ENCODE measurements at regions not wholly inside any gene's neighbourhood (a gene's known extent, or its start where the extent isn't known, plus 50 kb on each side); places are given as distances from the start of the nearest gene placed in this dataset.

GRCh38 chr10:86598151-86598550, 56.2 kb upstream of the OPN4 start:
- Mint-ChIP-seq H3K9me3 (no peaks in the 10 kb centered on the region), H3K36me3 (ENCODE audit: low read depth) (no peaks in the 10 kb centered on the region), H3K27me3 (ENCODE audit: low read depth, poor library complexity) (peaks cover 10% of the 10 kb centered on the region), H3K27ac (no peak overlapping the region), H3K4me3 (no peak overlapping the region), H3K4me1 (peaks cover 20% of the 10 kb centered on the region)
- no peak for DNase-seq
- TF ChIP-seq CTCF (IDR thresholded peaks at IDR 0.05), result no peak

GRCh38 chr10:86599041-86599440, 55.3 kb upstream of the OPN4 start:
- Mint-ChIP-seq H3K4me3 (no peak overlapping the region), H3K27ac (no peak overlapping the region), H3K9me3 (no peaks in the 10 kb centered on the region), H3K36me3 (ENCODE audit: low read depth) (no peaks in the 10 kb centered on the region), H3K4me1 (peaks cover 20% of the 10 kb centered on the region), H3K27me3 (ENCODE audit: low read depth, poor library complexity) (peaks cover 7% of the 10 kb centered on the region)
- DNase-seq, result no peak
- TF ChIP-seq CTCF (IDR thresholded peaks at IDR 0.05), result no peak

GRCh38 chr10:86599729-86600128, 54.6 kb upstream of the OPN4 start:
- no peak for TF ChIP-seq CTCF (IDR thresholded peaks at IDR 0.05)
- Mint-ChIP-seq H3K27ac (no peak overlapping the region), H3K9me3 (no peaks in the 10 kb centered on the region), H3K4me3 (no peak overlapping the region), H3K27me3 (ENCODE audit: low read depth, poor library complexity) (peaks cover 7% of the 10 kb centered on the region), H3K36me3 (ENCODE audit: low read depth) (no peaks in the 10 kb centered on the region), H3K4me1 (peaks cover 20% of the 10 kb centered on the region)
- DNase-seq, result peak; percentile 33

GRCh38 chr10:86600296-86600695, 54.1 kb upstream of the OPN4 start:
- H3K4me3 Mint-ChIP-seq, result no peak overlapping the region
- DNase-seq, result no peak
- peaks cover 20% of the 10 kb centered on the region for H3K4me1 Mint-ChIP-seq
- no peaks in the 10 kb centered on the region for H3K36me3 Mint-ChIP-seq (ENCODE audit: low read depth)
- H3K27me3 Mint-ChIP-seq (ENCODE audit: low read depth, poor library complexity), result peaks cover 7% of the 10 kb centered on the region
- H3K9me3 Mint-ChIP-seq, result no peaks in the 10 kb centered on the region
- no peak for TF ChIP-seq CTCF (IDR thresholded peaks at IDR 0.05)
- H3K27ac Mint-ChIP-seq, result no peak overlapping the region

- peaks cover 7% of the 10 kb centered on the region for H3K27me3 Mint-ChIP-seq (ENCODE audit: low read depth, poor library complexity)
- DNase-seq, result no peak
- no peaks in the 10 kb centered on the region for H3K36me3 Mint-ChIP-seq (ENCODE audit: low read depth)
- H3K4me3 Mint-ChIP-seq, result no peak overlapping the region
- H3K27ac Mint-ChIP-seq, result no peak overlapping the region
- peaks cover 20% of the 10 kb centered on the region for H3K4me1 Mint-ChIP-seq
- TF ChIP-seq CTCF (IDR thresholded peaks at IDR 0.05), result no peak
- peaks cover 7% of the 10 kb centered on the region for H3K9me3 Mint-ChIP-seq
Observed at GRCh38 chr10:86601956-86602602, 52.3 kb upstream of the OPN4 start.

GRCh38 chr10:86603256-86603655, 51.1 kb upstream of the OPN4 start:
- no peak overlapping the region for H3K27ac Mint-ChIP-seq
- peaks cover 20% of the 10 kb centered on the region for H3K4me1 Mint-ChIP-seq

More at GRCh38 chr10:86603256-86603655, 51.1 kb upstream of the OPN4 start:
- peaks cover 17% of the 10 kb centered on the region for H3K9me3 Mint-ChIP-seq
- H3K36me3 Mint-ChIP-seq (ENCODE audit: low read depth), result peaks cover 7% of the 10 kb centered on the region
- H3K27me3 Mint-ChIP-seq (ENCODE audit: low read depth, poor library complexity), result peaks cover 7% of the 10 kb centered on the region
- DNase-seq, result no peak
- TF ChIP-seq CTCF (IDR thresholded peaks at IDR 0.05), result no peak
- no peak overlapping the region for H3K4me3 Mint-ChIP-seq

All from nephron progenitor cell (in vitro differentiated cells).